ENCODE measurements at regions not wholly inside any gene's neighbourhood (a gene's known extent, or its start where the extent isn't known, plus 50 kb on each side); places are given as distances from the start of the nearest gene placed in this dataset.
"Not testable (repeated sequence)": the region's sequence is repeated elsewhere in the genome, so short reads cannot be mapped to it uniquely, and the experiment has no call there.

- DNase-seq, result no peak
Observed at GRCh38 chr11:41519696-41520095, 60.2 kb upstream of the LRRC4C start.

DNA sequence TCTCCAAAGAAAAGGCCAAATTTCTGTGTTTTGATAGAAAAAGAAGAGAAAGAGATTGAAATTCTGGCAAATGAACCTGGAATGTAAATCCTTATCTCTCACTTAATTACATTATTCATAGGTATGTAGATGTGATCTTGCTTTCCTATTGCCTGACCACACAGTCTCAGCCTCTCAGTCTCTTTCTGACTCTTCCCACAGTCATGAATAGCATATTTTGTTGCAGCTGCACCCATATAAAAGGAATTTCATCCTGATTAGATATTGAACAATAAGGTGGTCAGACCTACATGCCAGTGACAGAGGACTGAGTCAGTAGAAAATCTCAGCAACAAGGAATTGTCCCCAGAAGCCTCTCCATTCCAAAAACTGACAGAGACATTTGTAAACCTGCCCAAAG, 62.9 kb upstream of the LRRC4C start:
- DNase-seq, result no peak

GRCh38 chr11:41522899-41523672, 63.6 kb upstream of the LRRC4C start:
- no peak for DNase-seq

- no peak for DNase-seq
Observed at GRCh38 chr11:41527530-41527929, 68.1 kb upstream of the LRRC4C start.

- DNase-seq, result no peak
Observed at GRCh38 chr11:41532413-41532812, 73.0 kb upstream of the LRRC4C start.

DNA sequence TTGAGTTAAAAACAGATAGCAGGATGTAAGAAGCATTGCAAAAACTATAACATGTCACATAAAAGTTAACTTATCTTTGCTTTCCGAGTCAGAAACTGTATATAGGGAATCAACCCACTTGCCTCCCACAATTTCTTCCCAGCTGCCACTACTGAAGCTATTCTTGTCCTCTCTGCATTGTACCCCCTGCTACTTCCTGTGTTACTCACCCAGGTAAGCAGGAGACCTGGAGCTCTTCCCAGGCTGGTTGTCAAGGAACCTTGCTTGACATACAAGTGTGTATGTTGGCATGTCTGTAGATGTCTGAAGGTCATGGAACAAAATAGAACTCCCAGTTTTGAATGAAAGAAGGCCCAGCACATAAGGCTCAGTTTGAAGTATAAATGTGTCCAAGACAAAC, 74.3 kb upstream of the LRRC4C start:
- DNase-seq, result no peak

DNA sequence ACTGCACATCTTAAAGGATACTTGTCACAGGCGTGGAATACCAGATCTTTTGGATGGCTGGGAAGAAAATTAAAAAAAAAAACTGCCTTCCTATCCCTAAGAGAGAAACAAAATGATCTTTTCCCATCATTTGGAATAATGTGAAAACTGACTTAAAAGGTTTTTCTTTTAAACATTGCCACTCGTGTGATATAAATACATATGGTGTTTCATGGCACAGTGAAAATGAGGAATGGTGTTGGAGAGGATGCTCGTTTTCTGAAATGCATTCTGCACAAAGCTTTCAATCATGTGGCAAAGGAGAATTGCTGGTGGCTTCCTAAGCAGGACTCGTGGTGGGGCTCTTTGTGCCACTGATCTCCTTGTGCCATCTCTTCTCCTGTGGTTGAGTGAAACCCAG, 74.9 kb upstream of the LRRC4C start:
- no peak for DNase-seq

DNA sequence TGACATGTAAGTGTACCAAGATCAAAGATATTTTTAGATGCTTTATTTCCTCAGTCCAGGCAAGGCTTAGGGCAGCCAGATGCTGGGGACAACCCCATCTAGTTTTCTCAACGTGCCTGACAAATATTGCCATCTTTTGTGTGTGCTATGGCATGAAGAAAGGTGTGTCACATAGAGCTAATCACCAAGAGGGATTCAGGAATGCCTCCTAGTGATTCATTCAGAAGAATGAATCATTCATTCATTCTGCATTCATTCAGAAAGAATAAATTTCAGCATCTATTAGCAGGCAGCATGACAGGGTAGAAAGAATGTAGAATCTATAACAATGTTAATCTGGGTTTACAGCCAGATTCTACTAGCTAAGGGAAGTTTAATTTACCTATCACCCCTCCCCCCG, 75.4 kb upstream of the LRRC4C start:
- DNase-seq, result no peak

- no peak for DNase-seq
Observed at GRCh38 chr11:41536021-41536568, 76.6 kb upstream of the LRRC4C start.

GRCh38 chr11:41544902-41545301, 85.5 kb upstream of the LRRC4C start:
- not testable (repeated sequence) for DNase-seq

DNA sequence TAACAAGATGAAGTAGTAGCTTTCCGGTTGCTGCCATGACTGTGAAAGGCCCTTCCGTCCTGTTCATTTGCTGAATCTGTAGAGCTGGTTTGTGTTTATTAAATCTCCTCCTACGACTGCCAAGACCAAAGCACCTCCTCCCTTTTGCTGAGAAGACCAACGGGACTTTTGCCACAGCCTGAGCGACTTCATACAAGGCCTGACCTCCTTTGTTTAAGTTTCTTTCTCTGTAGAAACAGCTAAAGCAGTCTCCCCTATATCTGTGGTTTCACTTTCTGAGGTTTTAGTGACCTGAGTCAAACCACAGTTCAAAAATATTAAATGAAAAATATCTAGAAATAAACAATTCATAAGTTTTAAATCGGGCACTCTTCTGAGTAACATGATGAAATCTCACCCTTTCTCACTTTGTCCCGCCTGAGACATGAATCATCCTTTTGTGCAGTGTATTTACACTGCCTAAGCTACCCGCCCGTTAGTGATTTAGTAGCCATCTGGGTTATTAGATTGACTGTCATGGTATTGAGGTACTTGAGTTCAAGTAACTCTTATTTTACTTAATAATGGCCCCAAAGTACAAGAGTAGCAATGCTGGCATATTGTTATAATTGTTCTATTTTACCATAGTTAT, 119.1 kb upstream of the LRRC4C start:
- DNase-seq, result no peak

DNA sequence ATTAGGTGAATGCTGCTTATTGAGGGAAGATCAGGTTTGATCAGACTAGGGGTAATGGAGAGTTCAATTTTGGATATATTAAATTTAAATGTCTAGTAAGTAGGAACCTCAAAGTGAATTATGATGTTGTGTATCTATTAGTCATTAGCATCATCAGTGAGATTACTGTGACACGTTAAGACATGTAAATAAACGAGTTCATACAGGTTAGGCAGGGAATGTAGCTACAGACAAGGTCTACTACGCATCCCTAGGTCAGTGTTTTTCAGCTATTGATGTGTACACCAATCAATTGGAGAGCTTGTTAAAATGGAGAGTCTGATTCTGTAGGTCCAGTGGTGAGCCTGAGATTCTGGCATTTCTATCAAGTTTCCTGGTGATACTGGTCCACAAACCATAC, 120.1 kb upstream of the LRRC4C start:
- no peak for DNase-seq

DNA sequence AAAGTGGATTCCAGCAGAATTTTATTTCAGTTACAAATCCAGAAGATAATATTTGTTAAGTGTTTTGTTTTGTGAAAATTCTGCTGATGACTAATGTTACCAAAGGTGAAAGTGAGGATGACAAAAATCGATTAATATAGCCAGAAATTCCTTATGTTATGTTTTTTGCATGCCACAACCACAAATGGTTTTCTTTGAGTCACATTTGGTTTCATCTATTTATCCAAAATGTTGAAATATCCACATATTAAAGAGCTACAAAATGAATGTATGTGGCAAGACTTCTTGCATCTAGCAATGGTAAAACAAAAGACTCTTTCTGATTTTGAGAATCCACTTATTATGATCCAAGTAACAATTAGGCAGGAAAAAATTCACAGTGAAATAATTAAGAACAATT, 150.1 kb upstream of the LRRC4C start:
- no peak for DNase-seq

GRCh38 chr11:41612415-41612814, 153.0 kb upstream of the LRRC4C start:
- DNase-seq, result no peak

- no peak for DNase-seq
Observed at GRCh38 chr11:41613326-41613725, 153.9 kb upstream of the LRRC4C start.

- DNase-seq, result no peak
Observed at GRCh38 chr11:41622707-41623359, 163.4 kb upstream of the LRRC4C start.

DNA sequence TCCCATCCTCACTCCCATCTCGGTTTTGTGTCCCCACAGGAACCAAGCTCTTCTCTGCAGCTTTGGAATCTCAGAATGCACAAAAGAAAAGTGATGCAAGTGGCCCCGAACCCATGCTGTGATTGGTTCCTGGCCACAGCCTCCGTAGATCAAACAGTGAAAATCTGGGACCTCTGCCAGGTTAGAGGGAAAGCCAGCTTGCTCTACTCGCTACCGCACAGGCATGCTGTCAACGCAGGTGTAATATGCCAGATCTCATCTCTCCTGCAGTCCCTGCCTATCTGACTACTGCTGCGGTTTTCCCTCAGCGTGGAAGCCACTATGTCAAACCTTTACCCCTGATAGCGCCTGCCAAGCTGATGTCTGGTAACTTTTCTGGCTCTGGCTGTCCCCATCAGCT, 200.5 kb upstream of the LRRC4C start:
- peak; percentile 14 for DNase-seq

DNA sequence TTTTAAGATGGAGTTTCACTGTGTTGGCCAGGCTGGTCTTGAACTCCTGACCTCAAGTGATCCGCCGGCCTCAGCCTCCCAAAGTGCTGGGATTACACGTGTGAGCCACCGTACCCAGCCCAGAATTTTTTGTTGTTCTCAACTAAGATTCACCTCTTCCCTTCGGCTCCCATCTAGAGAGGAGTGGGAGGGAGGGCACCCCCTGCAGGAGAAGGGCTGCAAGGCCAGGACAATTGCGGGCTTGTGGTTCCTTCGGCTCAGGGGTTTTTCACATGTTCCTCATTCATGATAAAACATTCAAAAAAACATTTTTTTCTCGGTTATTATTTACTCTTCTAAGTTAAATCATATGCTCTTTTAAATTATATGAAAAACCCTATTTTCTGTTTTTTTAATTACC, 201.1 kb upstream of the LRRC4C start:
- no peak for DNase-seq

- no peak for DNase-seq
Observed at GRCh38 chr11:41665441-41666360, 206.2 kb upstream of the LRRC4C start.

DNA sequence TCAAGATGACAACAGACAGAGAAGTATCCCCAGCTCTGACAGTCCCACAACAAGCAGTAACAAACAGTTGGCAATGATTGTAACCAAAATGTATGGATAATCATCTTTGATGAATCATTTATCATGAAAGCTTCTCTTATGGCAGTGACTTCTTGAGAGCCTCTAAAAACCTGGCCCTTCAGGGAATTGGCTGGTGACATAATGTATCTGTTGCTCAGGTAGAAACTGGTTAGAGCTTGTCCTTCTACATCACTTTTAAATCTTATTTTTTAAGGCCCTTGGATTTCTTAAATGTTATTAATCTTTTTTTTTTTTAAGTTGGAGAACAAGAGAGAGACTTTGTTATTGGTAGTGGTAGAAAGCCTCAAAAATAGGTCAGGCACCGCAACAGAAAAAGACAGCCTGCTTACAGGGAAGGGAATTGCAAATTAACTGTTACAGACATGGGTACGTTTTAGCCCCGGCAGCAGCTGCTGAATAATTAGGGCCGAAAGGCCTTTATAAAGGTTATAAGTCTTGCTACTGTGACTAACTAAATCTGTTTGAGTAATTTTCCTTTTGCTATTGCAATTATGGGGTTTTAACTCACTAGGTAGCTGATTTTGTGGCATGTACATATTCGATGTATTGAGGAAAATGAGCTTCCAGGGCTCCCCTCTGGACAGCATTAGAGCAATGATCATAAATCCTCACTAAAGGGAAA, 207.7 kb upstream of the LRRC4C start:
- DNase-seq, result no peak

GRCh38 chr11:41675205-41675604, 215.8 kb upstream of the LRRC4C start:
- DNase-seq, result no peak

GRCh38 chr11:41713030-41713429, 253.6 kb upstream of the LRRC4C start:
- DNase-seq, result no peak
